ENCODE measurements at regions not wholly inside any gene's neighbourhood (a gene's known extent, or its start where the extent isn't known, plus 50 kb on each side); places are given as distances from the start of the nearest gene placed in this dataset.

DNA sequence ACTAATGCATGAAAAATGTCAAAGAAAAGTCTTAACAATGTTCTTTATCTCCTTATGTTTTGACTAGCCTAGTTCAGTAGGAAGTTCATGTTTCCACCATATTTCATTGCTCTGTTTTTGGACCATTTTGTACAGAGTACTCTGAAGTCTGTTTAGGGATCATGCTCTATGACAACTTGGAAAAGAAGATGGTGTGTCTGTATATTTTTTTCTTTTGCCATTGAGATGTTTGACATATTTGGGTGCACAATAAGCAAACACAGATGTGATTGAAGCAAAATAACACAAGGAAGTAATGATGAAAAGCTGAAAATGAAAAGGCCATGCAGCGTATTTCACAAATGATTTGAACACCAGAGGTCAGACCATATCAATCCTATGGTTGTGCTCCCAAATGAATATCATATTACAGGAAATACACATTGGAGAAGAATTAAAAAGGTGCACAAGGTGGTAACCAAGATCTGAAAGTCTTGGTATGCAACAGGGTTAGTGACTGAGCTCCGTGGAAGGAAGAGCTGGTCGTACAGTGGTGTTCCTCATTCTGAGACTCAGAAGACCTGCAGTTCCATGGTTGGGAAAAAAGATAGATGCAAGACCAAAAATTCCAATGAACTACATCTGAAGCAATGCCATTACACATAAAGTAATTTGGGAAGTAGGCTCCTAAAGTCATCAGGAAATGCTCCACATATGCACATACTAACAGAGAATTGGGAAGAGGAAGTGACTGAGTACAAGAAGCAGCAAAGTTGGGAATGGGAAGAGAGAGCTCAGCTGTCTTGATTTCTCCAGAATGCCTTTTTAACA, 463.5 kb downstream of the LMO4 start:
- DNase-seq, result no peak

DNA sequence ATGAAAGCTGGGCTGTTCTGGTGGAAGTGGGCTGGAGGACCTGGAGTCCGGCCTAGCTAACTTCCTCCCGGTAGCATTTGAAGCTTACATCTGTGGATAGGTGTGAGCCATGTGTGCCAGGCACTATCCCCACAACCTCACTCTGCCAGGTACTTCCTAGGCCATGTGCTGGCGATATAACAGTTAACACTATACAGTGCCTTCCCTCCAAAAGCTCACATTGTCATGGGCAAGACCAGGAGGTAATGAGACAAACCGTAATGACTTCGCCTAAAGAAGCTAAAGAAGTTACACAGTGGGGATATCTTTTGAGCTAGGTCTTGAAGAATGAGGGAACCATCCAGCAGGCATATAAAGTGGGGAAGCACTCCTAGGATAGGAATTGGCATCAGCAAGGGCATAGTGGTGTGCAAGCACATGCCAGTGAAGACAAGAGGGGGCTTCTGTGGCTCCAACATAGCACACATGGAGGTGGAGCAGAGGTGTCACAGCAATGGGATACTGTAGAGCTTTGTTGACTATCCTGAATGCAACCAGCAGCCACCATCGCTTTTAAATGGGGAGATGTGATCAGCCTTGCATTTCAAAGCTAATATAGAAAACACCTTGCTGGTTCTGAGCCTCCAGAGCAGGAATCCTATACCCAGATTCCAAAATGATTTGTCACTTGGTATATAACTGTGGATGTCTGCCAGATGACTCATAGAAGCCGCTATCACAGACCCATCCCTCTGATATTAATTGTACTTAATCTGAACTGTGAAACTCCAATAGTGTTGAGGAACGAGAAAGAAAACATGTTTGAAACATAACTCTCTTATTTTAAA, 466.3 kb downstream of the LMO4 start:
- DNase-seq, result no peak

DNA sequence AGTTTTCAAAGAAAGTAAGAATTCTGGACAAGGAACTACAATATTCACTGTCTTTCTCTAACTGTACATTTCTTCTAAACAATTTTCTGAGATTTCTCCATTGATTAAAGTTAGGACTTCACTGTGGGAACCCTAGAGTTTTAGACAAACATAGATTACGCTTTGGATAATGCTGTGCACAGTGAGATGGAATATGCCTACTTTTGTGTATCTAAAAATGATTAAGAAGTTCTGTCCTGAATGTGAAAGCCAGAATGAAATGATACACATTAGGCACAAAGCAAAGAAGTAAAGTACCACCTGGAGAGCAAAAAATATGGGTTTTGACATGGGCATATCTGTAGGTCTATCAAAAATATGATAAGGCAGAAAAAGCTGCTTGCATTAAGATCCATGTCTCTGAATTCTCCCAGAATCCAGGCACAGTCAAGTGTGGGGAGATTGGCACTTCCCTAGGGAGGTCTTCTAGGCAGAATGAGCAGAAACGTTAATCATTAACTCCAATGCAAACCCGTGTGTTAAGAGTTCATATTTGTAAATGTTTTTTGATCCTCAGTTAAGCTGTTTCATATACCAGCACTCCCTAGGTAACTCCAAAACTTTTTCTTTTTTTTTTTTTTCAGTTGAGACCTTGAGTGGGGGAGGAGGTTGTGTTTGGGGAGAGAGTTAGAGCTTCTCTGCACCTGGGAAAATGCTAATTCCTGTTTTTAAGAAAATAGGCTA, 467.1 kb downstream of the LMO4 start:
- no peak for DNase-seq

DNA sequence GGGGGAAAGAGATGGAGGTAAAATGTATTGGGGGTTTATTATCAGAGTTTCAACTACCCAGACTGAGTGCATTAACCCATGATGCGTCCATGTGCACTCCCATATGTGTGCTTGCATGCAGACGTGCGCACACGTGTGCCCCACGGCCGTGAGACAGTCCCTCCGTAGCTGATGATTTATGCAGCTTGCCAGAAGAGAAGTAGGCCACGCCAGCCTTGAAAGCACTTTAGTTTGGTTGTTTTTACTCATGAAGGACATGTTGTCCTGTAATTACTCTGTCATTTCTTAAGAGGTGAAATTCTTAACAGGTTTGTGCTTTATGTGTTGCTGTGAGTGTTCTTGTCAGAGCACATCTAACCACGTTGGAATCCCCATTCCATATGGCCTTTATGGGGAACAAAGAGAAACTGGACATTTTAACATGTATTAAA, 467.8 kb downstream of the LMO4 start:
- no peak for DNase-seq

DNA sequence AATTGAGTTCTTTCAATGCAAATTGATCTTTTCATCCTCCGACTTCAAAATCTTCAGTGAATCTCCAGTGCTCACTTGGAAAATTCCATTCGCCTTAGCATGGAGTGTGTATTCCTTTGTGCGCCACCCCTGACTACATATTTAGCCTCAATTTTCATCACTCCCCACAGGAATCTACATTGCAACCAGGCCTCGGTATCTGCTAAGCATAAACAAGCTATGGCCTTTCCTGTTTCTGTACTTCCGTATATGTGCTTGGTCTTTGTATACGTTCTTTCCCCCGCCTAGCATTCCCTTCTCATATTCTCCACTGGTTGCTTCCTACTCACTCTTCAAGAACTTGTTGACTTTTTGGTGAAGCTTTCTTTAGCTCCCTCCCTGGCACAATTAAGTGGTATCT, 470.8 kb downstream of the LMO4 start:
- DNase-seq, result no peak

DNA sequence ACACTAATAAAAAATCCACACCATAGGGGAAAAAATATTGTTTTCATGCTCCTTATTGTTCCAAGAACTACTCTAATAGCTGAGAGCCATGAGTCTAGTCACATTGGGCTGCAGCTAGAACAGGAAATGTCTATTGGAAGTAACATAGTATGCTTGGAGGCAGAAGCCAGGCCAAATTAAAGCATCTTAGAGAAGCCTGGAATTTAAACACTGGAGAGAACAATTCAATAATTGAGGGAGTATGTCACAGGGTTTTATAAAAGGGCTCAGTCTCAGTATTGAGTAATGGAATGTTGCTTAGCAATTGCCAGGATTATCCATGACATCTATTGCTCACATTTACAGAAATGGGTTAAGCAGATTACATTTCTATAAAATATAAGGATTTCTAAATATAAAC, 471.3 kb downstream of the LMO4 start:
- no peak for DNase-seq

DNA sequence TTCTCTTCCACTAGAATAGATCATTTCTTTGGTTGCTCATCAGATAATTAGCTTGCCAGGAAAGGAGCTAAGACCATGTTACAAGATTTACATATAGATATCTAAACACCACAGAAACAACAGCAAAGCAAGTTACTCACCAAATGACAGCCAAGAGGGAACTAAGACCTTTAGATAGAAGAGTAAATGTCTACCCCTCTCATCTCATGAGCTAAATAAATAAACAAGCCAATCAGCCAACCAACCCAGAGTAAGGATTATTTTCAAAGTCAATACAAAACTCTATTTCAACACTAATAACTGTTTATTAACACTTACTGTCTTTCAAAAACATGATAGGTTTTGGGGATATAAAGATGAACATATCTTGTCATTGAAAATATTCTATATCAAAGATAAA, 474.7 kb downstream of the LMO4 start:
- DNase-seq, result no peak

DNA sequence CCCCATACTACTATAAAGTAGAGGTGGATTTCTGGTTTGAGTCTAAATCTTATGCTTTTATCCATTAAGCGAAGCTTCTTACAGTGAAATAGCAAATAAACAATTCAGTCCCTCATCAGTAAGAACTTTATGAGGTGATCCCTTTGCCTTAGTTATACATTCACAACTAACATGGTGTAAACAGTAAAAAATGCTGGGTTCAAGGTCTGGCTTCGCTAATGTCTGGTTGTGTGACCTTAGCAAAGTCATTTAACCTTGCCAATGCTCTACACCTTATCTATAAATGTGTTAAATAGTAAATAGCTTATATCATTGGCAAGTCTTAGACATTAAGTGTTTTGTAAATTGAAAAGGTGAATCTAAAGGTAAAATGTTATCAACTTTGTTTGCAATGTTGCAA, 475.4 kb downstream of the LMO4 start:
- DNase-seq, result no peak

DNA sequence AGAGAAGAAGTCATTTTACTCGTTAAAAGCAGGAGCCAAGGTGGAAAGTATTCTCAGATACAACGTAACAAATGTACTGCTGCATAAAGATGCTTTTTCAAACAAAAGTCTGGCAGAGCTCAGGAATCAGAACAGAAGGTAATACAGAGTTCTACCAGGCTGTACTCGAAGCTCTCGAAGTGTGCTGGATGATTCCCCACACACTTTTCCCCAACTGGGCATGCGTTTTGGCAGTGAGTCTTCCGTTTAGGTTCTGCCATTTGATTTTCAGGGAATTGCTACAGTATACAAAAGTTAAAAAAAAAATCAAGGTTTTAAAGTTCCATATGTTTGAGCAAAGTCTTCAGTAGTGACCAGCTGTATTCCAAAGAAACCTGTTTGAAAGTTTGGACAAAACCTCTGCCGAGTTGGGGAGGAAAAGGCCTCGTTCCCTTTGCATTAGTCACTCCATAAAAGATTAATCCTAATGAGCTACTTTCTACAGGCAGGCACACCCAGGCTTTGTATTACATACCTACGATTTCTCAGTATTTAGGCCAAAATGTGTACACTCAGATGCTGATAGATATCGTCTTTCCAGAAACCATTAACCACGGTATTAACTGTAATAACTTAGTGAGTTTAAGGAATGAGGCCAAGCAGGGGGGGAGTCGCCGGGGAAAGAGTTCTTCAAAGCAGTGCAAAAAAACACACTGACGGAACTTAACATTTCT, 477.1 kb downstream of the LMO4 start:
- DNase-seq, result no peak

DNA sequence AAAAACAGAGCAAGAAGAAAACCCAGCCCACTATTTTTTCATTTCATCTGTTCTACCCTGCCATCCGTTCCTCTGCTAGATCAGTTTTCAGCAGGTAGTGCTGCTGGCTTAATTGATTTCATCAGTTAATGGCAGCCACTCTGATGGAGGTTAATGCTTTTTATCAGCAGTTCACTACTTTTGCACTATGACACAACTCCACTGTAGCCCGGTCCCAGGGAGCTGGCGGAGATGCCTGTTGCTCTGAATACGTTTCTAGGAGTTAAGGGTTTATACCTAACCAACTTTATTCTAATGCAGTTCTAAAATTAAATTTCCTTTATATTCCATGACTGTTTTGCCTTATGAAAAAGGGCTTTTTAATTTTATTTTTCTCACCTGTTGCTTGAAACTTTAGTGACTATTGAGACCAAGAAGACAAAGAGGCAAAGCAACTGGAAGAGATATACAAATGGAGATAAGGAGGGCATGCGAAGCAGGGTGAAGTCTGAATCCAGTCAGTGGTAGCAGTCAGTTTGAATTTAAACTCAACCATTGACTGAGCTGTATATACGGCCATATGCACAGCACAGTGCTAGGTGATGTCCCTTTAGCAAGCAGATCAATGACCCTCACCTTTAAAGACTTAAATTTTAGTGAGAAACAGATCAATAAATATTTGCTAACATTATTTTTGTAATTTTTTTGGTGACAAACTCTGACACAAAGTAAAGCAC, 477.9 kb downstream of the LMO4 start:
- DNase-seq, result no peak

DNA sequence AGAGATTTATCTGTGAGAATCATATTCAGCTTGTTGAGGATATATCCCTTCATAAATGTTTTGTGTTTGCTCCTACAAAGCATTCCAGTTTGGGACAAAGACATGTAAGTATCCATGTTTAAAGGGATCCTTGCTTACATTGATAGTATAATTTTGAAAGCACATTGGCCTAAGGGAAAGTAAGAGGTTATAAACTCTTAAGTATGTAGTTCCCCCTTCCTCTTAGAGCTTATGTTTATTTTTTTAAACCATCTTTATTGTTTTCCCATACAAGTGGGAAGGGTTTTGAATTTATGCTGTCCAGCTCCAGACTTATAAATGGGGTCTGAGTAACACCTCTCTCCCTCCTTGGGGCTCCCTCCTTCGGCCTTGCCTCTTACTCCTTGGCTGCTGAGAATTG, 481.5 kb downstream of the LMO4 start:
- DNase-seq, result no peak

DNA sequence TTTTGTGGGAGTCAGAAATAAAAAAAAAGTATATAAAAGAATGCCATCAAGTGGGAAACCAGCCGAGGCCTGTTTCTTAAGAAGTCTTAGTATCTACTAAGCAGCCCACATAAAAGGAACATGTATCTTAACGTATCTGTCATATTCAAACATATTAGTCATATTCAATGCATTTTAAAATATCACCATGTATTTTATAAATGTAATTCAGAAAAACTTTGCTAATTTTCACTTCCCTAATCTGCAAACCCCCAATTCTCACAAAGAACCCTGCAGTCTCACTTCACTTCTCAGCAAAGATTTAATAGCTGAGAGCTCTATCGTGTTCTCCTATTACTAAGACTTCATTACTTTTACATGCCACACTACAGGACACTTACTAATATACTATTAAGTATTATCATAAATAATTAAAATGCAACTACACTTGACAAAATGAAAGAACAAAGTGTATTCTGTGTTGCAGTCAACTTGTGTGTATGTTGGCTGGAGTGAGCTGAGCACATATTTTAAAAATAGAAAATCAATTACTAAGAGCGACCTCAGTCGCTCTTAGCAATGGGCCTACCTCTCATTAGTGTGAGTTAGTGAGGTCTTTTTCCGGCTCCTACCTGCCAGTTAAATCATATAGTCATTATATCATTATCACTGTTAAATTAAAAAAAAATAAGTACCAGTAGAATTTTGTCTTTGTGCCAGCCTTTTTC, 484.3 kb downstream of the LMO4 start:
- DNase-seq, result no peak

DNA sequence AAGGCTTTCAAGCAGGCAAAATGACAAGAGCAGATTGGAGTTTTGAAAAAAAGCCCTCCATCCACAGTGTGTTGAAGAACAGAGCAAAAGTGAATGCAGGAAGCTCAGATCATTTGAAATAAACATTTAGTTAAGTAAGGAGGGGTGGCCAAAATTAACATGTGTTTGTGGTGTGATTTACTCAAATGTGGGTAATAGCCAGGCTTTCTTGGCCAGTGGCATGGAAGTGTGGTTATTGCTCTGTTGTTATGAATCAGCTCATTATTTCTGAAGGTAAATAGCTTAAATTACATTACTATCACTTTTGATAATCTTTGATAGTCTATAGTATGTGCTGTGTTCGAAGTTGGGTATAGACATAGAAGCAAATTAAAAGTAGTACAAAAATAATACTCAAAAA, 485.9 kb downstream of the LMO4 start:
- DNase-seq, result no peak

DNA sequence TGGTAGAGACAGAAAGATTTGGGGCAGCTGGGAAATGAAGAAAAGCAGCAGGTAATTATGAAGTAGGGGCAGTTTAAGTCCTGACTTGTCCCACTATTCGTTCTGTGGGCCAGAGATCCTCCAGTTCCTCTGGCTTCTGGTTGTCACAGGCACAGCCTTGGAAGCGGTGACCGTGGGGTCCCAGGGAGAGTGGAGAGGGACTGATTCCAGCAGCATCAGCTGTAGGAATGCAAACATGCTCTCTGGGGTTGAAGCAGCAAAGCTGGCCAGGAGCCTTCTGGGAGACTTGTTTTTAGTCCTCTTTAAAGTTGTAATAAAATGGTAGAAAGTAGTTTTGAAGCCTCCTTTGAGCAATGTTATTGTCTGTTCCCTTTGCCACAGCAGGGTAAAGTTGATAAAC, 488.0 kb downstream of the LMO4 start:
- DNase-seq, result no peak

DNA sequence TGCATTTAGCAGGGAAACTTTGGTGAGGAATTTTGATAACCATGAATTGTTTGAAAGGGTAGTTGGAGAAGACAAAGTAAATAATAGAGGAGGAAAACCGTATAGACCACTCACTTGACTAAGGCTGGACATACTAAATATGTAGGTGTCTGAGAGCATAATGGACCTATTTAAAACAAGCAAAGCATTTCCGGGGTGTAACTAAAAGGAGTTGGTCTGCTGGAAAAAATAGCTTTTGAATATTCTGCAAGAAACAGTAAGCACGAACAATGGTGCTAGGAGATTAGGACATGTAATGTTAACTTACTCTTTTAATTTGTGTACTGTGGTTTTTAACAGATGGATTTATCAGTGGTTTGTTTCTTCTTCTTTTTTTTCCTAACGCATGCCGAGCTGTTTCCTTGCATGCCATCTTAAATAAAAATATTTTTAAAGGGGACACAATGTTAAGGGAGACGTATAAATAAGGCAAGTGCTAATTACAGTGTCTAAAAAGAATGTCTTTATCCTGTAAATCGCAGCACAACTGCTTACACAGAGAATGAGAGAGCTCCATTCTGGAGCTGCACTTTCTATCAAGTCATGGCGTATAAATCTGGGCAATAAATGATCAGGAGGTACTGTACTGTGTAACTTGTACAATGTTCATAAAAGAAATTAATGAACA, 492.1 kb downstream of the LMO4 start:
- DNase-seq, result no peak

DNA sequence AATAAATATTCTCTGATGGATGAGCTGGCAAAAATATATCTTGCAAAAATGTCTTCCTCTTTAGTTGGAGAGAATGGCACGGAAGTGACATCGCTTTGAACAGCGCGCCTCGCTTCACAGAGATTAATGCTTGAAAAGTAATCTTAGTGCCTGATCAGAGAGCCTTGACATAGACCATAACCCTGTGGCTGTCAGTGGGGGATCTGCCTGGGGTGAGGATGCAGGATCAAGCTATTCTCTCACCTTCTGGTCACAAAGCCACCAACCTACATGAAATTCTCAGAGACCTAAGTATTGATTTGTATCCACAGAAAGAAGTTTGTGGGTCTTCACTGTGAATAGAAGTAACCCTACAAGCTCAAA, 492.6 kb downstream of the LMO4 start:
- no peak for DNase-seq

DNA sequence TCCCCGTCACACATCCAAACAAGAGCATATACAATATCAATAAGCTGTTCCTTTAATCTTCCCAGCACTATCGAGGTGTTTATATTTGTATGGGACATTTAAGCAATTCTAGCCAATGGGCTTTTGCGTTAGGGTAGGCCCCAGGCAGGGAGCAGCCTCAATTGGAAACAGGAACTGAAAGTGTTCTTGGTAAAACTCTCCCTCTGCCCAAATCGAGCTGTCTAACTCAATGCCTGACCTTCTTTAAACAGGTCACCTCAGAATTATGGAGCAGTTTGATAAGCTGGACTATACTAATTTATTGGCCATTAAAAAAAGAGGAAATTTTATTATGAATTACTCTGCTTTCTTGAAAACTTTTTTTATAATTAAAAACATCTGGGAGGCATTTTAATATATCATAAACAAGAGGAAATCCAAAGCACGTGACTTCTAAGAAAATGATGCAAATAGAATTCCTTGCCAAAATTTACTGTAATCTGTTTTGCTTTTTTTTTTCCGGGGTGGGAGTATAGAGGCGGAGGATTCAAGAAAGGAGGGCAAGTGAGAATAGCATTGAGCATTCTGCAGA, 498.1 kb downstream of the LMO4 start:
- DNase-seq, result no peak

DNA sequence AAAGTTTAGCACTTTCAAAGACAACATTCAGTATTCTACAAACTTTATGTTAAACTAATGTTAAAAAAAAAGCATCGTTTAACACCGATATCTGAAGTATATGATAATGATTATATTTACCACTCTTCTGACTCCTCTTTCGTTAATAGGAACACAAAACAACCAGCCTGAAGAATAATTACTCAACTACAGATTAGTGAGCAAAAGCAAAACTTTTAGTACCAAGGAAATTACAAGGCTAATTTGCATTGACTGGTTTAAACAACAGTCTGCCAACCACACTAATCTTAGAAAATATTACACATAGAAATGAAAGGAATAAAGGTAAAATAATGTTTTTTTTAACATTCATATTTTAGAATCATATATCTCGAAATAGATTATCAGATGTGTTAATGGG, 500.7 kb downstream of the LMO4 start:
- DNase-seq, result no peak

DNA sequence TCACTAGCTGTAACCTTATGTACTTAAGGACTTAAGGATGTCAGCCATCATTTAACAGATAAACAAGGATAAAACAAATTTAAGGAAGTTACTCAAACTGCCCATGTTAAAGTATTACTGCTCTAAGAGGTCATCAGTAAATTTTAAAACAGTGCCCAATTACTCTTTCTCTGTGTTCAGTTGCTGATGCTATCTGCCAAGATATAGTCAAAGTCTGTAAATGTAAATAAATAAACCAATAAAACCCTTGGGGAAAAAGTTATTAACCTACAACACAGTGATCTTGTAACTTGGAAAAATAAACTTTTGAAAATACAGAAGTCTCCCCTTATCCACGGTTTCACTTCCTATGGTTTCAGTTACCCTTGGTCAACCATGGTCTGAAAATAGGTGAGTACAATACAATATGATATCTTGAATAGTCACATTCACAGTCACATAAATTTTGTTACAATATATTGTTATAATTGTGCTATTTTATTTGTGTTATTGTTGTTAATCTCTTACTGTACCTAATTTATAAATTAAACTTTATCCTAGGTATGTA, 501.8 kb downstream of the LMO4 start:
- DNase-seq, result no peak

DNA sequence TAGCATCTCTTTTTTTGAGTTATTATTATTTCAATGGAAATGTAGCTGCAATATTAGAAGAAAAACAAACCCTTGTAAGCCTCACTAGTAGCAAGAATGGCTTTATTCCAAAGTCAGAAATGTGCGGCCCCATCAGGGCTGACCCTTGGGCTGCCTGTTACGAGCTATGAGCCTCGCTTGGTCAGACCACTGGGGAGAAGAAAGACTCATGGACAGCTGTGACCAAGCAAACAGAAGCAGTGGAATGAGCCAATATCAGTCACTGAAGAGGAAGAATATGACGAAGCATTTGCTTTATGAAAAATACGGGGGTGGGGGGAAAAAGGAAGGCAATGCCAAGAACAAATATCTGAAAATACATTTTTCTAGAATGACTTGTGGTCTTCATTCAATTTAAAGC, 504.5 kb downstream of the LMO4 start:
- DNase-seq, result no peak

DNA sequence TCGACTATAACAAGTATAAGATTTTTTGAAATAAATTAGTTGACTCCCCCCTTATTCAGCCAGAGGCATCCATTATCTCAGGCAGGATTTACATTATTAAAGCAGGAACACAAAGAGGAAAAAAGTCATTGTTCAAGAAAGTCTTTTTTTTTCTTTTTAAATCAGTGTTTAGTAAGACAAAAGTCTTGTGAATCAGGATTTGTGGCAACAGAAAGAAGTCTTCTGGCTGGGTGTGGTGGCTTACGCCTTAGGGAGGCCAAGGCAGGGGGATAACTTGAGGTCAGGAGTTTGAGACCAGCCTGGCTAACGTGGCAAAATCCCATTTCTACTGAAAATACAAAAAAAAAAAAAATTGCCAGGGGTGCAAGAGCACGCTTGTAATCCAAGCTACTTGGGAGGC, 505.5 kb downstream of the LMO4 start:
- DNase-seq, result no peak
